Omental fat pad (tissue), 3 donors: ENCODE measurements at regions not wholly inside any gene's neighbourhood (a gene's known extent, or its start where the extent isn't known, plus 50 kb on each side); places are given as distances from the start of the nearest gene placed in this dataset.

Source experiments
- ATAC-seq: fragments of 150-250 bp; one replicate; pipeline ENCODE4 v1.9.1; 2016; ENCODE audit warnings: mild to moderate bottlenecking, moderate library complexity; ENCODE audit not compliant: low FRiP score
- DNase-seq: peaks from one replicate; pipeline ENCODE4 v3.0.0-alpha.2; 2019; ENCODE audit warnings: low spot score
- CTCF ChIP-seq, 3 donors: fragments of 450-650 bp; IDR thresholded peaks; one replicate each; pipeline ENCODE4 v1.5.1; 2016 to 2017; ENCODE audit warnings: antibody characterized with exemption in 3 of 3, mild to moderate bottlenecking in 3 of 3, moderate library complexity in 2 of 3

- DNase-seq: no peak
- ATAC-seq: no peak
- no peak for TF ChIP-seq CTCF (IDR thresholded peaks at IDR 0.05)
Observed at GRCh38 chr13:47175172-47175866, 278.5 kb upstream of the HTR2A start.

GRCh38 chr13:47170971-47171370, 274.1 kb upstream of the HTR2A start:
- TF ChIP-seq CTCF (IDR thresholded peaks at IDR 0.05): no peak
- no peak for ATAC-seq
- DNase-seq: no peak

- DNase-seq (no peak), ATAC-seq (no peak)
- TF ChIP-seq CTCF (IDR thresholded peaks at IDR 0.05): no peak
Observed at GRCh38 chr13:47168618-47169017, 271.8 kb upstream of the HTR2A start.

- ATAC-seq (no peak), DNase-seq (no peak)
- no peak for TF ChIP-seq CTCF (IDR thresholded peaks at IDR 0.05)
Observed at GRCh38 chr13:47168066-47168465, 271.2 kb upstream of the HTR2A start.

GRCh38 chr13:47166336-47166735, 269.5 kb upstream of the HTR2A start:
- no peak for TF ChIP-seq CTCF (IDR thresholded peaks at IDR 0.05)
- no peak for DNase-seq
- no peak for ATAC-seq

- DNase-seq: no peak
- TF ChIP-seq CTCF (IDR thresholded peaks at IDR 0.05): no peak
- no peak for ATAC-seq
Observed at GRCh38 chr13:47159853-47160550, 263.1 kb upstream of the HTR2A start.

- ATAC-seq (no peak), DNase-seq (no peak)
- no peak for TF ChIP-seq CTCF (IDR thresholded peaks at IDR 0.05)
Observed at GRCh38 chr13:47158593-47158992, 261.7 kb upstream of the HTR2A start.
